Suprapubic skin (tissue), 4 donors: ENCODE measurements at regions not wholly inside any gene's neighbourhood (a gene's known extent, or its start where the extent isn't known, plus 50 kb on each side); places are given as distances from the start of the nearest gene placed in this dataset.
"Not testable (repeated sequence)": the region's sequence is repeated elsewhere in the genome, so short reads cannot be mapped to it uniquely, and the experiment has no call there.

ENCODE experiments used
- DNase-seq, 2 donors: peaks; one replicate each; pipeline ENCODE4 v3.0.0-alpha.2; 2019; ENCODE audit warnings: low spot score in 2 of 2
- H3K27ac ChIP-seq: fragments of 200-600 bp; sonication (generic); one replicate; pipeline ENCODE4 v1.5.1; 2019
- H3K27me3 ChIP-seq: fragments of 200-600 bp; sonication (generic); one replicate; pipeline ENCODE4 v1.5.1; 2019
- H3K36me3 ChIP-seq: fragments of 200-600 bp; sonication (generic); one replicate; pipeline ENCODE4 v1.5.1; 2019
- H3K4me1 ChIP-seq: fragments of 200-600 bp; sonication (generic); one replicate; pipeline ENCODE4 v1.5.1; 2019
- H3K4me3 ChIP-seq: fragments of 200-600 bp; sonication (generic); one replicate; pipeline ENCODE4 v1.5.1; 2019; ENCODE audit warnings: mild to moderate bottlenecking
- H3K9me3 ChIP-seq: fragments of 200-600 bp; sonication (generic); one replicate; pipeline ENCODE4 v1.5.1; 2019
- CTCF ChIP-seq, 2 donors: fragments of 200-600 bp in 1 of 2; fragments of 450-650 bp in 1 of 2; sonication (generic) in 1 of 2; IDR thresholded peaks; one replicate each; pipeline ENCODE4 v1.5.1; 2016 to 2019; ENCODE audit warnings: antibody characterized with exemption in 2 of 2, mild to moderate bottlenecking in 1 of 2, moderate library complexity in 1 of 2
- EP300 ChIP-seq: sonication (generic); formaldehyde crosslinking; IDR thresholded peaks from one replicate; pipeline ENCODE4 v1.6.1; 2017; ENCODE audit warnings: antibody characterized with exemption
- POLR2A ChIP-seq, 2 donors: fragments of 450-650 bp; IDR thresholded peaks; one replicate each; pipeline ENCODE4 v1.6.1; 2017; ENCODE audit warnings: antibody characterized with exemption in 2 of 2, mild to moderate bottlenecking in 2 of 2, moderate library complexity in 2 of 2
- POLR2AphosphoS5 ChIP-seq, 3 donors: sonication (generic); formaldehyde crosslinking; IDR thresholded peaks; one replicate each; pipeline ENCODE4 v1.6.1; 2017; ENCODE audit warnings: antibody characterized with exemption in 3 of 3
- WGBS: methylation state at CpG from one replicate; pipeline ENCODE4 v1.1.5; 2018; 5-methylcytosine and 5-hydroxymethylcytosine counted together

GRCh38 chr1:221965252-221965651, 223.4 kb upstream of the DUSP10 start:
- Histone ChIP-seq H3K27ac (no peak overlapping the region), H3K4me1 (no peaks in the 10 kb centered on the region), H3K4me3 (no peak overlapping the region), H3K9me3 (no peaks in the 10 kb centered on the region), H3K36me3 (no peaks in the 10 kb centered on the region), H3K27me3 (no peaks in the 10 kb centered on the region)
- DNase-seq, result no peak
- WGBS, result 90% methylated on average over 3 of the region's 3 CpGs
- TF ChIP-seq CTCF (IDR thresholded peaks at IDR 0.05) (no peak), POLR2A (IDR thresholded peaks at IDR 0.05) (no peak), POLR2AphosphoS5 (IDR thresholded peaks at IDR 0.05) (no peak), EP300 (no peak)

- Histone ChIP-seq H3K27me3 (no peaks in the 10 kb centered on the region), H3K4me1 (no peaks in the 10 kb centered on the region), H3K4me3 (no peak overlapping the region), H3K27ac (no peak overlapping the region), H3K9me3 (no peaks in the 10 kb centered on the region), H3K36me3 (no peaks in the 10 kb centered on the region)
- no peak for DNase-seq
- no peak for TF ChIP-seq EP300
- TF ChIP-seq CTCF (IDR thresholded peaks at IDR 0.05), result no peak
- TF ChIP-seq POLR2A (IDR thresholded peaks at IDR 0.05), result no peak
- no peak for TF ChIP-seq POLR2AphosphoS5 (IDR thresholded peaks at IDR 0.05)
- WGBS, result 81% methylated on average over 1 of the region's 1 CpG
These were observed 221.9 kb upstream of the DUSP10 start for GRCh38 chr1:221963742-221964141.

GRCh38 chr1:221962385-221962784, 220.5 kb upstream of the DUSP10 start:
- no peaks in the 10 kb centered on the region for H3K9me3 ChIP-seq
- H3K4me3 ChIP-seq, result no peak overlapping the region
- TF ChIP-seq EP300, result no peak
- no peak for TF ChIP-seq CTCF (IDR thresholded peaks at IDR 0.05)
- TF ChIP-seq POLR2A (IDR thresholded peaks at IDR 0.05), result no peak
- no peak for TF ChIP-seq POLR2AphosphoS5 (IDR thresholded peaks at IDR 0.05)
- no peaks in the 10 kb centered on the region for H3K27me3 ChIP-seq
- H3K27ac ChIP-seq, result no peak overlapping the region
- H3K4me1 ChIP-seq, result no peaks in the 10 kb centered on the region
- WGBS, result 95% methylated on average over 4 of the region's 4 CpGs
- DNase-seq, result no peak
- H3K36me3 ChIP-seq, result no peaks in the 10 kb centered on the region

- 77% methylated on average over 5 of the region's 5 CpGs for WGBS
- no peak for TF ChIP-seq POLR2A (IDR thresholded peaks at IDR 0.05)
- TF ChIP-seq POLR2AphosphoS5 (IDR thresholded peaks at IDR 0.05), result no peak
- no peak for TF ChIP-seq EP300
- TF ChIP-seq CTCF (IDR thresholded peaks at IDR 0.05), result no peak
These were observed 219.8 kb upstream of the DUSP10 start for GRCh38 chr1:221961532-221962292.

GRCh38 chr1:221958161-221958562, 216.3 kb upstream of the DUSP10 start:
- not testable (repeated sequence) for DNase-seq

More at GRCh38 chr1:221961532-221962292, 219.8 kb upstream of the DUSP10 start:
- H3K4me3 ChIP-seq, result no peak overlapping the region
- no peaks in the 10 kb centered on the region for H3K9me3 ChIP-seq
- H3K27ac ChIP-seq, result no peak overlapping the region
- H3K27me3 ChIP-seq, result no peaks in the 10 kb centered on the region
- H3K4me1 ChIP-seq, result no peaks in the 10 kb centered on the region
- DNase-seq, result no peak
- H3K36me3 ChIP-seq, result no peaks in the 10 kb centered on the region

GRCh38 chr1:221957350-221957749, 215.5 kb upstream of the DUSP10 start:
- 93% methylated on average over 3 of the region's 3 CpGs for WGBS
- not testable (repeated sequence) for H3K36me3 ChIP-seq, H3K4me3 ChIP-seq, H3K9me3 ChIP-seq, H3K27me3 ChIP-seq, H3K4me1 ChIP-seq, H3K27ac ChIP-seq, DNase-seq

More at GRCh38 chr1:221958161-221958562, 216.3 kb upstream of the DUSP10 start:
- not testable (repeated sequence) for H3K9me3 ChIP-seq, H3K4me1 ChIP-seq, H3K27me3 ChIP-seq, H3K4me3 ChIP-seq, H3K36me3 ChIP-seq, H3K27ac ChIP-seq
- WGBS, result 61% methylated on average over 2 of the region's 2 CpGs
